Ascending aorta (tissue), 2 donors: ENCODE measurements at regions not wholly inside any gene's neighbourhood (a gene's known extent, or its start where the extent isn't known, plus 50 kb on each side); places are given as distances from the start of the nearest gene placed in this dataset.

ENCODE experiments used
- DNase-seq, 2 donors: peaks; one replicate each; pipeline ENCODE4 v3.0.0-alpha.2; 2019; ENCODE audit warnings: low spot score in 2 of 2
- H3K27ac ChIP-seq, 2 donors: fragments of 200-600 bp; sonication (generic); one replicate each; pipeline ENCODE4 v1.5.1; 2016 to 2017; ENCODE audit warnings: mild to moderate bottlenecking in 1 of 2
- H3K27me3 ChIP-seq: fragments of 200-600 bp; sonication (generic); one replicate; pipeline ENCODE4 v1.5.1; 2017
- H3K36me3 ChIP-seq, 2 donors: fragments of 200-600 bp; sonication (generic); one replicate each; pipeline ENCODE4 v1.5.1; 2016
- H3K4me1 ChIP-seq, 2 donors: fragments of 200-600 bp; sonication (generic); one replicate each; pipeline ENCODE4 v1.5.1; 2016 to 2017; ENCODE audit warnings: mild to moderate bottlenecking in 1 of 2
- H3K4me3 ChIP-seq, 2 donors: fragments of 200-600 bp; sonication (generic); one replicate each; pipeline ENCODE4 v1.5.1; 2016 to 2017; ENCODE audit warnings: mild to moderate bottlenecking in 1 of 2
- H3K9me3 ChIP-seq, 2 donors: fragments of 200-600 bp; sonication (generic); one replicate each; pipeline ENCODE4 v1.5.1; 2016
- intact Hi-C: fragments of 100-400 bp; cut with DNase I; formaldehyde crosslinking; loops from one replicate; pipeline ENCODE4 v1.15.1; 2023
- TF ChIP-seq, protein P1 (sequence below), 3 experiments: fragments of 200-600 bp in 2 of 3; fragments of 450-650 bp in 1 of 3; sonication (generic) in 2 of 3; IDR thresholded peaks; one replicate each; pipeline ENCODE4 v1.5.1; 2016 to 2019; ENCODE audit warnings: antibody characterized with exemption in 3 of 3, mild to moderate bottlenecking in 1 of 3, moderate library complexity in 1 of 3

DNA sequence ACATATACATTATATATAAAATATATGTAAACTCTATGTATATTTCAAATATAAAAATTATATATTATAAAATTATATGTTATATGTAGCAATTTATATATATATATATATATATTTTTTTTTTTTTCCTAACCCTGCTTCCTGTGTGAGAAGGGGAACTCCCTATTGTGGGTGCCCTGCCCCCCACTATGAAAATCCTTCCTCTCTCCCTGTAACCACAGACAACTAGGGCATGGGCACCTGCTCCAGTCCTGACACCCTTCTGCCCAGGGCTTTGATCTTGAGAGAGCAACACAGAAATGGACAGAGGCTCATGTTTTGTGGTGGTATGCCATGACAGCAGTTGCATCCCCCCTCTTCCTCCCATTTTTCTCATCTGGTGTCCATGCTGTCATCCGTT is 148.7 kb upstream of the IL12B start:
- intact Hi-C loops, result no loop called here
- H3K9me3 ChIP-seq, result peaks cover 0 to 20% of the 10 kb centered on the region in 2 donors
- no peak overlapping the region for H3K4me3 ChIP-seq
- TF ChIP-seq, protein P1, sequence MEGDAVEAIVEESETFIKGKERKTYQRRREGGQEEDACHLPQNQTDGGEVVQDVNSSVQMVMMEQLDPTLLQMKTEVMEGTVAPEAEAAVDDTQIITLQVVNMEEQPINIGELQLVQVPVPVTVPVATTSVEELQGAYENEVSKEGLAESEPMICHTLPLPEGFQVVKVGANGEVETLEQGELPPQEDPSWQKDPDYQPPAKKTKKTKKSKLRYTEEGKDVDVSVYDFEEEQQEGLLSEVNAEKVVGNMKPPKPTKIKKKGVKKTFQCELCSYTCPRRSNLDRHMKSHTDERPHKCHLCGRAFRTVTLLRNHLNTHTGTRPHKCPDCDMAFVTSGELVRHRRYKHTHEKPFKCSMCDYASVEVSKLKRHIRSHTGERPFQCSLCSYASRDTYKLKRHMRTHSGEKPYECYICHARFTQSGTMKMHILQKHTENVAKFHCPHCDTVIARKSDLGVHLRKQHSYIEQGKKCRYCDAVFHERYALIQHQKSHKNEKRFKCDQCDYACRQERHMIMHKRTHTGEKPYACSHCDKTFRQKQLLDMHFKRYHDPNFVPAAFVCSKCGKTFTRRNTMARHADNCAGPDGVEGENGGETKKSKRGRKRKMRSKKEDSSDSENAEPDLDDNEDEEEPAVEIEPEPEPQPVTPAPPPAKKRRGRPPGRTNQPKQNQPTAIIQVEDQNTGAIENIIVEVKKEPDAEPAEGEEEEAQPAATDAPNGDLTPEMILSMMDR (IDR thresholded peaks at IDR 0.05), result no peak
- H3K27me3 ChIP-seq, result no peaks in the 10 kb centered on the region
- no peaks in the 10 kb centered on the region for H3K4me1 ChIP-seq
- no peak overlapping the region for H3K27ac ChIP-seq
- H3K36me3 ChIP-seq, result no peaks in the 10 kb centered on the region
- no peak for DNase-seq

DNA sequence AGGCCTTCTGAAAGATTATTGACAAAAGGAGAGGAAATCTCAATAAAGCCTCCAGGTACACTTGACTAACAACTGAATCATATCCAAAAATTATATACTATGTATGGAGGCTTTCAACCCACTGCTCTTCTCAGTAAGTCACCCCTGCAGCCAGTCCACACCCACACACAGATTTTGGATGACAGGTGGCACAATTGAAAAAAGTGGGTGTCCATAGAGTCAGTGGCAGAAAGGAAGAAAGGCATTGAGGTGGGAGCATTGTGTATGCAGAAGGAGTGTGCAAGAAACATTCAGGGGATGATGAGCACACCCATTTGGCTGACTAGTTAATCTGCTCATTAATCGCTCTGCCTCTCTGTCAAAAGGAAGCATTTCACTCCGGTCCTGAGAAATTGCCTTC is 150.6 kb upstream of the IL12B start:
- Histone ChIP-seq H3K36me3 (no peaks in the 10 kb centered on the region), H3K4me3 (no peak overlapping the region), H3K27me3 (no peaks in the 10 kb centered on the region), H3K27ac (no peak overlapping the region), H3K9me3 (peaks cover 0 to 2% of the 10 kb centered on the region in 2 donors), H3K4me1 (no peaks in the 10 kb centered on the region)
- DNase-seq, result no peak
- intact Hi-C loops, result no loop called here
- TF ChIP-seq, protein P1 (IDR thresholded peaks at IDR 0.05), result no peak

DNA sequence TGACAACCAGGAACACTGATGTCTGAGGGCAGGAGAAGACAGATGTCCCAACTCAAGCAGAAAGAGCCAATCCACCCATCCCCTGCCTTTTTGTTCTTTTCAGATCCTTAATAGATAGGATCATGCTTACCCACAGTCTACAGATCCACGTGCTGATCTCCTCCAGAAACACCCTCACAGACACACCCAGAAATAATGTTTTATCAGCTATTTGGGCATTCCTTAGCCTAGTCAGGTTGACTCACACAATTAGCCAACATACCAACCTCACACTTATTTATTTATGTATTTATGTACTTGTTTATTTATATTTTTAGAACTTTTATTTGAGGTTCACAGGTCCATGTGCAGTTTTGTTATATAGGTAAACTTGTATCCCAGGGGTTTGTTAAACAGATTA is 151.5 kb upstream of the IL12B start:
- no peaks in the 10 kb centered on the region for H3K9me3 ChIP-seq
- H3K4me3 ChIP-seq, result no peak overlapping the region
- H3K27ac ChIP-seq, result no peak overlapping the region
- no peaks in the 10 kb centered on the region for H3K4me1 ChIP-seq
- no peaks in the 10 kb centered on the region for H3K27me3 ChIP-seq
- no peak for DNase-seq
- TF ChIP-seq, protein P1 (IDR thresholded peaks at IDR 0.05), result no peak
- intact Hi-C loops, result no loop called here
- H3K36me3 ChIP-seq, result no peaks in the 10 kb centered on the region

DNA sequence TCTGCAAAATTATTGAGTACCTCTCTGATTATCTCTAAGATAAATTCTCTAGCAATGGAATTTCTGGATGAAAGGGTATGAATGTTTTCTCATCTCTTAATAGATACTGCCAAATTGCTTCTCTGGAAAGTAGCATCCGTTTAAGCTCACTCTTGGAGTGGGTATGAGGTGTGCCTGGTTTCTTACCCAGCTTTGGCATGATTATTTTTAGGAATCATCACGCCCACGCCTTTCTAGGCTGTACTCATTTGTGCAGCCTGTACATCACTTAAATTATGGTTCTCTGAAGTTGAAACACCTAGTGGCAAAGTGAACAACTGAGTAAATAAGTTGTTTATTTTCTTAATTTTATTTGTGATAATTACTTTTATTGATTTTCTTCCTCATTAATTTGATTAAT is 156.5 kb upstream of the IL12B start:
- no peaks in the 10 kb centered on the region for H3K9me3 ChIP-seq
- no peak for DNase-seq
- no peaks in the 10 kb centered on the region for H3K4me1 ChIP-seq
- H3K27me3 ChIP-seq, result no peaks in the 10 kb centered on the region
- H3K36me3 ChIP-seq, result no peaks in the 10 kb centered on the region
- no peak overlapping the region for H3K27ac ChIP-seq
- intact Hi-C loops, result no loop called here
- TF ChIP-seq, protein P1 (IDR thresholded peaks at IDR 0.05), result no peak
- H3K4me3 ChIP-seq, result no peak overlapping the region

DNA sequence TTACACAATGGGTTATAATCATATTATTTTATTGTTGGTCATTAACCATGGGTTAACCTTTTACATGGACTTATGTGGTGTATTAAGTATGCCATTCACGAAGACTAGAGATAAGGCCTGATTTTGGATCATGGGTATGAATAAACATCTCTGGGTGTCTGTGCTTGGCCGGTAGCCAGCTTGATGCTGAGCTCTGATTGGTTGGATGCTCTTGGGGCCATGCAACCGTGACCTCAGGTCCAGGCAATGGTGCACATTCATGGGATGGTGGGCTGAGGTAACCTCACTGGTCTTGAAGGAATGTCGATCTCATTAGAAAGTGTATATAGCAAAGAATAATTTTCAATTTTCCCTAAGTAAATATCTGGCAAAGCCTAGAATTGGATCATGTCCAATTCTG is 158.2 kb upstream of the IL12B start:
- H3K4me3 ChIP-seq, result no peak overlapping the region
- no peak for DNase-seq
- no peaks in the 10 kb centered on the region for H3K4me1 ChIP-seq
- H3K9me3 ChIP-seq, result no peaks in the 10 kb centered on the region
- no peaks in the 10 kb centered on the region for H3K27me3 ChIP-seq
- no peak overlapping the region for H3K27ac ChIP-seq
- TF ChIP-seq, protein P1 (IDR thresholded peaks at IDR 0.05), result no peak
- H3K36me3 ChIP-seq, result no peaks in the 10 kb centered on the region
- intact Hi-C loops, result no loop called here

DNA sequence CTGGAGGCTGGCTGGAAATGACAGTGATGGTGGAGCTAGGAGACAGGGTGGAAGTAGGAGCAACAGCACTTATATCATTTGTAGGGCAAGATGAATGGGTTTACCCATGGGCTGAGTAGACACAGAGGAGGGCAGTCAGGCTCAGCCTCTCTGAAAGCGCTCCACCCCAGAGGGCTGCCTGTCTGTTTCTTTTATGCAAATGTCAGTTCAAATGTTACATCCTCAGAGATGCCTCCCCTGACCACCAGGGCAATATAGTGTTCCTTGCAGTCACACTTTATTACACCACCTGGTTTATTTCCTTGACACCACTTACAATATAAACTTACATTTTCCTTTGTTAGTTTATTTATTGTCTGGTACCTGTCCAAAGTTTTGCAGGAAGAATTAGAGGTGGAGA is 159.5 kb upstream of the IL12B start:
- intact Hi-C loops, result no loop called here
- DNase-seq, result no peak
- no peaks in the 10 kb centered on the region for H3K27me3 ChIP-seq
- H3K4me3 ChIP-seq, result no peak overlapping the region
- no peaks in the 10 kb centered on the region for H3K36me3 ChIP-seq
- TF ChIP-seq, protein P1 (IDR thresholded peaks at IDR 0.05), result no peak
- H3K27ac ChIP-seq, result no peak overlapping the region
- no peaks in the 10 kb centered on the region for H3K4me1 ChIP-seq
- no peaks in the 10 kb centered on the region for H3K9me3 ChIP-seq
